ENCODE measurements at regions not wholly inside any gene's neighbourhood (a gene's known extent, or its start where the extent isn't known, plus 50 kb on each side); places are given as distances from the start of the nearest gene placed in this dataset.

GRCh38 chr22:48459859-48460823, 1367.5 kb downstream of the BRD1 start:
- TF ChIP-seq CTCF (IDR thresholded peaks at IDR 0.05; ENCODE audit: low read length) (no peak), EZH2 (optimal IDR thresholded peaks at IDR 0.05; ENCODE audit: low read depth, low read length) (no peak)

All from MM.1S (cell line).